ENCODE measurements at regions not wholly inside any gene's neighbourhood (a gene's known extent, or its start where the extent isn't known, plus 50 kb on each side); places are given as distances from the start of the nearest gene placed in this dataset.
"Not testable (repeated sequence)": the region's sequence is repeated elsewhere in the genome, so short reads cannot be mapped to it uniquely, and the experiment has no call there.

- DNase-seq (ENCODE audit: extremely low spot score, insufficient read length, low read depth); FAIRE-seq: not testable (repeated sequence)
Measured at GRCh38 chr7:32765649-32766251, 125.8 kb downstream of the KBTBD2 start.

- FAIRE-seq (no peak), DNase-seq (ENCODE audit: extremely low spot score, insufficient read length, low read depth) (no peak)
Measured at GRCh38 chr7:32765185-32765584, 126.4 kb downstream of the KBTBD2 start.

- FAIRE-seq (no peak), DNase-seq (ENCODE audit: extremely low spot score, insufficient read length, low read depth) (no peak)
Measured at GRCh38 chr7:32762925-32763293, 128.7 kb downstream of the KBTBD2 start.

GRCh38 chr7:32762206-32762924 is 129.2 kb downstream of the KBTBD2 start:
- DNase-seq (ENCODE audit: extremely low spot score, insufficient read length, low read depth); FAIRE-seq: not testable (repeated sequence)

GRCh38 chr7:32761451-32762205 is 129.9 kb downstream of the KBTBD2 start:
- FAIRE-seq (no peak), DNase-seq (ENCODE audit: extremely low spot score, insufficient read length, low read depth) (no peak)

- not testable (repeated sequence) for DNase-seq (ENCODE audit: extremely low spot score, insufficient read length, low read depth); FAIRE-seq
Measured at GRCh38 chr7:32760755-32761154, 130.8 kb downstream of the KBTBD2 start.

- not testable (repeated sequence) for FAIRE-seq; DNase-seq (ENCODE audit: extremely low spot score, insufficient read length, low read depth)
Measured at GRCh38 chr7:32759859-32760258, 131.7 kb downstream of the KBTBD2 start.

- FAIRE-seq; DNase-seq (ENCODE audit: extremely low spot score, insufficient read length, low read depth): not testable (repeated sequence)
Measured at GRCh38 chr7:32753872-32754271, 137.7 kb downstream of the KBTBD2 start.

- FAIRE-seq = not testable (repeated sequence)
Measured at GRCh38 chr7:32748337-32748736, 143.2 kb downstream of the KBTBD2 start.

GRCh38 chr7:32747443-32748148 is 144.0 kb downstream of the KBTBD2 start:
- not testable (repeated sequence) for DNase-seq (ENCODE audit: extremely low spot score, insufficient read length, low read depth); FAIRE-seq

More at GRCh38 chr7:32748337-32748736, 143.2 kb downstream of the KBTBD2 start:
- DNase-seq (ENCODE audit: extremely low spot score, insufficient read length, low read depth) = not testable (repeated sequence)

- not testable (repeated sequence) for DNase-seq (ENCODE audit: extremely low spot score, insufficient read length, low read depth); FAIRE-seq
Measured at GRCh38 chr7:32741853-32742476, 149.6 kb downstream of the KBTBD2 start.

- not testable (repeated sequence) for FAIRE-seq; DNase-seq (ENCODE audit: extremely low spot score, insufficient read length, low read depth)
Measured at GRCh38 chr7:32739749-32740148, 151.8 kb downstream of the KBTBD2 start.

- not testable (repeated sequence) for DNase-seq (ENCODE audit: extremely low spot score, insufficient read length, low read depth); FAIRE-seq
Measured at GRCh38 chr7:32738390-32738789, 153.2 kb downstream of the KBTBD2 start.

GRCh38 chr7:32732767-32733166 is 158.8 kb downstream of the KBTBD2 start:
- FAIRE-seq; DNase-seq (ENCODE audit: extremely low spot score, insufficient read length, low read depth): not testable (repeated sequence)

- DNase-seq (ENCODE audit: extremely low spot score, insufficient read length, low read depth); FAIRE-seq: not testable (repeated sequence)
Measured at GRCh38 chr7:32729335-32729675, 162.3 kb downstream of the KBTBD2 start.

GRCh38 chr7:32728412-32729334 is 162.9 kb downstream of the KBTBD2 start:
- not testable (repeated sequence) for FAIRE-seq; DNase-seq (ENCODE audit: extremely low spot score, insufficient read length, low read depth)

GRCh38 chr7:32727483-32728411 is 163.8 kb downstream of the KBTBD2 start:
- FAIRE-seq; DNase-seq (ENCODE audit: extremely low spot score, insufficient read length, low read depth): not testable (repeated sequence)

Measured in GM18507 (cell line).